DOHH2 (cell line): ENCODE measurements at regions not wholly inside any gene's neighbourhood (a gene's known extent, or its start where the extent isn't known, plus 50 kb on each side); places are given as distances from the start of the nearest gene placed in this dataset.

Experiments
- H3F3A ChIP-seq: fragments of 200-600 bp; sonication (generic), shearing (Covaris generic); 2 replicates; pipeline ENCODE4 v1.6.0; 2016; ENCODE audit warnings: antibody characterized with exemption, mild to moderate bottlenecking; ENCODE audit not compliant: control insufficient read depth, insufficient read depth
- H3K27ac ChIP-seq: fragments of 200-600 bp; sonication (generic); 2 replicates; pipeline ENCODE4 v1.5.1; 2014; ENCODE audit warnings: low read depth, mild to moderate bottlenecking, low read length, moderate library complexity
- H3K27me3 ChIP-seq: fragments of 200-600 bp; sonication (generic); 2 replicates; pipeline ENCODE4 v1.6.1; 2014; ENCODE audit warnings: mild to moderate bottlenecking, low read length, mixed read lengths; ENCODE audit not compliant: control insufficient read depth
- H3K36me3 ChIP-seq: fragments of 200-600 bp; sonication (generic); 2 replicates; pipeline ENCODE4 v1.6.1; 2014; ENCODE audit warnings: mild to moderate bottlenecking, low read length, moderate library complexity, mixed read lengths; ENCODE audit not compliant: control insufficient read depth
- H3K4me1 ChIP-seq: fragments of 200-600 bp; sonication (generic); 2 replicates; pipeline ENCODE4 v1.6.1; 2014; ENCODE audit warnings: mild to moderate bottlenecking, low read length, mixed read lengths; ENCODE audit not compliant: control insufficient read depth
- H3K4me2 ChIP-seq: fragments of 200-600 bp; sonication (generic); 2 replicates; pipeline ENCODE4 v1.6.0; 2014; ENCODE audit warnings: mild to moderate bottlenecking, low read length, moderate library complexity
- H3K4me3 ChIP-seq: fragments of 200-600 bp; sonication (generic); 2 replicates; pipeline ENCODE4 v1.5.1; 2014; ENCODE audit warnings: mild to moderate bottlenecking, low read length, mixed read lengths
- H3K79me2 ChIP-seq: fragments of 200-600 bp; sonication (generic); 2 replicates; pipeline ENCODE4 v1.6.1; 2014; ENCODE audit warnings: mild to moderate bottlenecking, low read length, mixed read lengths; ENCODE audit not compliant: control insufficient read depth
- H3K9me2 ChIP-seq: fragments of 200-600 bp; sonication (generic); replicated peaks from 2 replicates; pipeline ENCODE4 v1.6.1; 2014; ENCODE audit warnings: mild to moderate bottlenecking, low read length, mixed read lengths; ENCODE audit not compliant: control insufficient read depth
- H3K9me3 ChIP-seq: fragments of 200-600 bp; sonication (generic); 2 replicates; pipeline ENCODE4 v1.6.1; 2014; ENCODE audit warnings: antibody characterized with exemption, low read length, mixed read lengths; ENCODE audit not compliant: control insufficient read depth, insufficient read depth
- H4K20me1 ChIP-seq: fragments of 200-600 bp; sonication (generic); 2 replicates; pipeline ENCODE4 v1.6.0; 2014; ENCODE audit warnings: low read depth, mild to moderate bottlenecking, antibody characterized with exemption, low read length, moderate library complexity; ENCODE audit not compliant: control insufficient read depth, insufficient read depth
- CTCF ChIP-seq: fragments of 200-600 bp; sonication (generic); IDR thresholded peaks from one replicate; pipeline ENCODE4 v1.5.1; 2014; ENCODE audit warnings: antibody characterized with exemption, mild to moderate bottlenecking, low read depth, low read length; ENCODE audit not compliant: poor library complexity, severe bottlenecking
- EZH2phosphoT487 ChIP-seq: fragments of 200-600 bp; sonication (generic); IDR thresholded peaks from 2 replicates; pipeline ENCODE4 v1.6.1; 2017; ENCODE audit warnings: borderline replicate concordance, mild to moderate bottlenecking, antibody characterized with exemption, low read length, moderate library complexity, mixed read lengths

DNA sequence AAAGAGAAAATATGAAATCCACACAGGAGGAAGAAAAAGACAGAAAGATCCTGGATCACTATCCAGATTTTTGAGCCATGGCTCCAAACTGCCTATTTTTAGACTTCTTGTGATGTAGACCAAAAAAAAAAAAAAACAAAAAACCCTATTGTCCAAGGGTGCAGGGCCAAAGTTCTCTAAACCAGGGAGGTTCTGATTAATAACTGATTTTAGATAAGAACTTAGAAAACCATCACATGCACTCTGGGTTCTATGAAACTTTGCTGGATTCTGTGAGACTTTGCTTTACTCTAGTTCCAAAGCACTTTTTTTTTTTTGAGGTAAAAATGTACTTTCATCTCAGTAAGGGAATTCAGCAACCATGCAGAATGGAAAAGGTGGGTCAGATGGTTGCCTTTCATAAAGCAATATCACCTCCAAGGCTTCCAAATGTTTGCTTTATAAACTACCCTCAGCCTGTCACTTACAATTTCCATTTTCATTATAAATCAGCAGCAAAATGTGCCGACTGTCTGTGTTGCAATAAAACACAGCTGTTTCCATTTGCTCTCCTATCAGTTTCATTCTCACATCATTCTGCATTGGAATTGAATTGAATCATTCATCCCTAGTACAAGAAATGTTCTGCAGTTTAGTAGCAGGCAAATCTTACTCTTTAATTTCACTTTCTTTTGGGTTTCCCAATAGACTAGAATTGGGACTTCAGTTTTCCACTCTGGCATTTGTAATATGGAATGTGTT, 1584.3 kb upstream of the RAG2 start:
- H4K20me1 ChIP-seq = no peaks in the 10 kb centered on the region
- H3K4me3 ChIP-seq = no peak overlapping the region
- no peaks in the 10 kb centered on the region for H3K36me3 ChIP-seq
- no peak overlapping the region for H3K27ac ChIP-seq
- H3K27me3 ChIP-seq = no peaks in the 10 kb centered on the region
- H3F3A ChIP-seq = no peaks in the 10 kb centered on the region
- no peak overlapping the region for H3K4me2 ChIP-seq
- H3K9me2 ChIP-seq = no peaks in the 10 kb centered on the region
- H3K79me2 ChIP-seq = no peaks in the 10 kb centered on the region
- TF ChIP-seq CTCF = no peak
- no peak for TF ChIP-seq EZH2phosphoT487
- H3K9me3 ChIP-seq = no peaks in the 10 kb centered on the region
- no peaks in the 10 kb centered on the region for H3K4me1 ChIP-seq

DNA sequence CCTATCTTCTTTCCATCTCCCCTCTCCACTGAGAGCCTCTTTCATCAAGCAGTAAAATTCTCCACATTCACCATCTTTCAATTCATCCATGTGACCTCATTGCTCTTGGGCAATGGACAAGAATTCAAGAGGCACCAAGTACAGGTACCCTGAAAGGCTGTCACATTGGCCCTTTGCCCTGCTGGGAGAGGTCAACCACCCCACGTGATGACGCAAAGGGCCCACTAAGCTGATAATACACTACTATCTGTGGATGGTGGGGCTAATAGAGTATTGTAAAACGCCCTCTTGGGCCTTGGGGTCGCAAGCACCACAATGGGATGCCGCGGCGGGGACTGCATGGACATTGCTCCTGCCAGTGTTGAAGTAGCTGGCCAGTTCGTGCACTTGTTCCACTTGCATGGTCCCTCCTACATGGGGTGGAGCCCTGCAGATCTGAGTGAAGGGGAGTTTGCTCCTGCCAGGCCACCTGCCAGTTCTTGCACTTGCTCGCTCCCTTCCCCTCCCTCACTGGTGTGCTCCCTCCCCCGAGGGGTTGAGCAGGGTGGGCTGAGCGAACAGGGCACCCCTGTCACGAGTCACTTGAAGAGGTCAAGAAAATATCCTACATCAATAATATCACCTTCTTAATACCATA, 1578.8 kb upstream of the RAG2 start:
- no peak overlapping the region for H3K4me2 ChIP-seq
- H3K36me3 ChIP-seq = no peaks in the 10 kb centered on the region
- H3K27me3 ChIP-seq = no peaks in the 10 kb centered on the region
- H3K9me3 ChIP-seq = no peaks in the 10 kb centered on the region
- no peak for TF ChIP-seq EZH2phosphoT487
- no peak for TF ChIP-seq CTCF
- H3K9me2 ChIP-seq = no peaks in the 10 kb centered on the region
- no peaks in the 10 kb centered on the region for H4K20me1 ChIP-seq
- no peaks in the 10 kb centered on the region for H3K4me1 ChIP-seq
- no peaks in the 10 kb centered on the region for H3F3A ChIP-seq
- H3K27ac ChIP-seq = no peak overlapping the region
- H3K4me3 ChIP-seq = no peak overlapping the region
- no peaks in the 10 kb centered on the region for H3K79me2 ChIP-seq

DNA sequence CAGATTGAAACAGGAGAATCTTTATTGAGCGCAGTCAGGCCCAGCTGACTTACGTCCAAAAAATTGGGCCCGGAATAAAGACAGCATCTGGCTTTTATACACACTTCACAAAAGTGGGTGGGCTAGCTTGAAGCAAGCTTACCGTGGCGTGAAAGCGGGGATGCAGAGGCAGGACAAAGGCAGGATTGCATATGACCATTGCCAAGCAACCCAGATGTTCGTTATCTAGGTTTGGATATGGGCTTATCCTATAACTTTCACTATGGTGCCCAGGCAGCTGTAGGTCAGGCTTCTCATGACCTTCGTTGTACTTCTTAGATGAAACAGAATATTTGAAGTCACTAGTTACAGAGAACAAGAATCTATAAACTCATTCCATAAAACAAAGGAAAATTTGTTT, 1575.6 kb upstream of the RAG2 start:
- Histone ChIP-seq H3K27me3 (no peaks in the 10 kb centered on the region), H3K9me2 (no peaks in the 10 kb centered on the region), H3K9me3 (no peaks in the 10 kb centered on the region), H3K27ac (no peak overlapping the region), H4K20me1 (no peaks in the 10 kb centered on the region), H3F3A (no peaks in the 10 kb centered on the region), H3K4me2 (no peak overlapping the region), H3K36me3 (no peaks in the 10 kb centered on the region), H3K4me1 (no peaks in the 10 kb centered on the region), H3K79me2 (no peaks in the 10 kb centered on the region), H3K4me3 (no peak overlapping the region)
- TF ChIP-seq EZH2phosphoT487 = no peak
- TF ChIP-seq CTCF = no peak
